ENCODE measurements at regions not wholly inside any gene's neighbourhood (a gene's known extent, or its start where the extent isn't known, plus 50 kb on each side); places are given as distances from the start of the nearest gene placed in this dataset.

- H3K4me1 ChIP-seq, result peaks cover 0 to 8% (median 0%) of the 10 kb centered on the region in 3 donors
- no peaks in the 10 kb centered on the region for H3K9me3 ChIP-seq
- intact Hi-C loops (cut with DNase I), result no loop called here
- 38% methylated on average over 9 of the region's 9 CpGs for WGBS, 2 donors
- DNase-seq (peak in 5 of 6 donors; percentile 48 to 74 (median 56)), ATAC-seq (peak; percentile 63 to 94 (median 74)), FAIRE-seq (no peak)
- no peaks in the 10 kb centered on the region for H3K27me3 ChIP-seq
- no peak overlapping the region for H3K4me3 ChIP-seq
- no peaks in the 10 kb centered on the region for H3K36me3 ChIP-seq
- no peak for TF ChIP-seq CTCF (IDR thresholded peaks at IDR 0.05)
- no peak overlapping the region for H3K27ac ChIP-seq
These were observed 66.4 kb upstream of the NEDD9 start for GRCh38 chr6:11298651-11299420.

DNA sequence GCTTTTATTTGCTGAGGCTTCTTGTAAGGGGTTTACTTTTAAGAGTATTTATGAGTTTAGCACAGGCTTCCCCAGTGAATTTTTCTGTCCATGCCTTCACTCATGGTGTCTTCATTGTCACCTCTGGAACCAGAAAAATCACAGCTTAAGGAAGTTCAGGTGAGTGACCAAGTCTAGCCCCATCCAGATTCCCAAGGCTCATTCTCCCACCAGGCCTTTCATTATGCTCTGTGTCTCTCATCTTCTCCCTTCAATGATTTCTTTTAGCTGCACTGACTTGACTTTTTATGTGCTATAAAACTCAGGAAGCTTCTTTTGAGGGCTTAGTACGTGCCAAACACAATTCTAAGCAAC lies 64.9 kb upstream of the NEDD9 start:
- 87 to 88% methylated on average over 1 of the region's 1 CpG for WGBS, 2 donors

GRCh38 chr6:11296449-11297375 lies 64.2 kb upstream of the NEDD9 start:
- no peak for FAIRE-seq
- H3K4me3 ChIP-seq, result no peak overlapping the region
- DNase-seq, result no peak
- H3K27ac ChIP-seq, result no peak overlapping the region
- no peak for TF ChIP-seq CTCF (IDR thresholded peaks at IDR 0.05)
- H3K27me3 ChIP-seq, result no peaks in the 10 kb centered on the region
- H3K4me1 ChIP-seq, result peaks cover 0 to 8% (median 0%) of the 10 kb centered on the region in 3 donors
- H3K9me3 ChIP-seq, result no peaks in the 10 kb centered on the region
- peak in 2 of 4 donors; percentile 66 to 67 for ATAC-seq
- 81 to 83% methylated on average over 11 of the region's 11 CpGs for WGBS, 2 donors
- intact Hi-C loops (cut with DNase I), result no loop called here
- H3K36me3 ChIP-seq, result no peaks in the 10 kb centered on the region

More for the DNA sequence above, 64.9 kb upstream of the NEDD9 start:
- ATAC-seq (no peak), FAIRE-seq (no peak), DNase-seq (no peak)
- no peak overlapping the region for H3K4me3 ChIP-seq
- intact Hi-C loops (cut with DNase I), result no loop called here
- H3K9me3 ChIP-seq, result no peaks in the 10 kb centered on the region
- H3K4me1 ChIP-seq, result peaks cover 0 to 8% (median 0%) of the 10 kb centered on the region in 3 donors
- TF ChIP-seq CTCF (IDR thresholded peaks at IDR 0.05), result no peak
- no peaks in the 10 kb centered on the region for H3K27me3 ChIP-seq
- no peaks in the 10 kb centered on the region for H3K36me3 ChIP-seq
- no peak overlapping the region for H3K27ac ChIP-seq

DNA sequence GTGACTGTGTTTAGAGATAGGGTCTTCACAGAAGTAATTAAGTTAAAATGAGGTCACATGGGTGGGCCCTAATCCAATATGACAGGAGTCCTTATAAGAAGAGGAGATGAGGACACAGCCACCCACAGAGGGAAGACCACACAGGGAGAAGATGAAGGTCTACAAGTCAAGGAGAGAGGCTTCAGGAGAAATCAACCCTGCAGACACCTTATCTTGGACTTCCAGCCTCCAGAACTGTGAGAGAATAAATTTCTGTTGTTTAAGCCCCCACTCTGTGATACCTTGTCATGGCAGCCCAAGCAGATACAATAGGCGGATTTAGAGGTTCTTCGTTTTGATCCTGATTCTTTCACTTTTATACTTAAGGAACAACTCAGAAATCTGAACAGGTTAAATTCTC lies 63.5 kb upstream of the NEDD9 start:
- WGBS, 2 donors, result 93 to 95% methylated on average over 2 of the region's 2 CpGs
- no peak for ATAC-seq
- H3K27ac ChIP-seq, result no peak overlapping the region
- H3K4me1 ChIP-seq, result peaks cover 0 to 8% (median 0%) of the 10 kb centered on the region in 3 donors
- no peak for DNase-seq
- FAIRE-seq, result no peak
- no peaks in the 10 kb centered on the region for H3K36me3 ChIP-seq
- intact Hi-C loops (cut with DNase I), result no loop called here
- no peak overlapping the region for H3K4me3 ChIP-seq
- TF ChIP-seq CTCF (IDR thresholded peaks at IDR 0.05), result no peak
- no peaks in the 10 kb centered on the region for H3K9me3 ChIP-seq
- H3K27me3 ChIP-seq, result no peaks in the 10 kb centered on the region

All from pancreas (tissue), 10 donors.